Keratinocyte (primary cell): ENCODE measurements at regions not wholly inside any gene's neighbourhood (a gene's known extent, or its start where the extent isn't known, plus 50 kb on each side); places are given as distances from the start of the nearest gene placed in this dataset.

Source experiments
- DNase-seq: peaks from one replicate; pipeline ENCODE4 v3.0.0-alpha.2; 2011; ENCODE audit warnings: low read depth, missing footprints, low spot score
- FAIRE-seq: peaks from 2 replicates; lab custom pipeline; 2011; peaks lifted over from hg19 to GRCh38; lab: Jason Lieb, UNC
- H2AFZ ChIP-seq: 2 replicates; pipeline ENCODE4 v1.6.0; 2012; ENCODE audit warnings: low read length, control low read depth, inconsistent platforms; ENCODE audit not compliant: control insufficient read depth
- H3K27ac ChIP-seq: 2 replicates; pipeline ENCODE4 v1.5.1; 2011; ENCODE audit warnings: low read length; ENCODE audit not compliant: control insufficient read depth, insufficient read depth
- H3K27me3 ChIP-seq: 3 replicates; pipeline ENCODE4 v1.6.0; 2011; ENCODE audit warnings: low read length; ENCODE audit not compliant: control insufficient read depth, insufficient read depth; ENCODE audit errors: extremely low read depth
- H3K36me3 ChIP-seq, 2 experiments: 2 replicates in 1 of 2; 3 replicates in 1 of 2; pipeline ENCODE4 v1.5.1; 2011; ENCODE audit warnings: low read length in 2 of 2, mild to moderate bottlenecking in 1 of 2; ENCODE audit not compliant: control insufficient read depth in 2 of 2, insufficient read depth in 2 of 2; ENCODE audit errors: extremely low read depth in 1 of 2
- H3K4me1 ChIP-seq: 3 replicates; pipeline ENCODE4 v1.5.1; 2011; ENCODE audit warnings: low read length; ENCODE audit not compliant: control insufficient read depth, insufficient read depth; ENCODE audit errors: extremely low read depth
- H3K4me2 ChIP-seq: 3 replicates; pipeline ENCODE4 v1.6.0; 2011; ENCODE audit warnings: low read depth, low read length; ENCODE audit not compliant: control insufficient read depth, insufficient read depth; ENCODE audit errors: extremely low read depth
- H3K4me3 ChIP-seq, 3 experiments: fragments of 200-600 bp in 1 of 3; sonication (generic) in 1 of 3; 2 replicates in 2 of 3; 3 replicates in 1 of 3; pipeline ENCODE4 v1.5.1; 2011 to 2016; ENCODE audit warnings: low read length in 3 of 3, mild to moderate bottlenecking in 3 of 3, control low read depth in 2 of 3, inconsistent platforms in 1 of 3, low read depth in 1 of 3, mixed read lengths in 1 of 3, mixed run types in 1 of 3, moderate library complexity in 1 of 3; ENCODE audit not compliant: control insufficient read depth in 2 of 3, insufficient read depth in 2 of 3; ENCODE audit errors: extremely low read depth in 1 of 3
- H3K79me2 ChIP-seq: 2 replicates; pipeline ENCODE4 v1.6.0; 2012; ENCODE audit warnings: low read length; ENCODE audit not compliant: control insufficient read depth, insufficient read depth
- H3K9ac ChIP-seq: 3 replicates; pipeline ENCODE4 v1.6.0; 2011; ENCODE audit warnings: low read length; ENCODE audit not compliant: control insufficient read depth, insufficient read depth; ENCODE audit errors: extremely low read depth
- H3K9me1 ChIP-seq: 3 replicates; pipeline ENCODE4 v1.6.0; 2011; ENCODE audit warnings: low read length; ENCODE audit not compliant: control insufficient read depth, insufficient read depth; ENCODE audit errors: extremely low read depth
- H3K9me3 ChIP-seq: 2 replicates; pipeline ENCODE4 v1.5.1; 2012; ENCODE audit warnings: low read depth, low read length; ENCODE audit not compliant: control insufficient read depth
- H4K20me1 ChIP-seq: 3 replicates; pipeline ENCODE4 v1.6.0; 2011; ENCODE audit warnings: low read length; ENCODE audit not compliant: control insufficient read depth, insufficient read depth; ENCODE audit errors: extremely low read depth
- EZH2 ChIP-seq: IDR thresholded peaks from one replicate; pipeline ENCODE4 v1.6.1; 2012; ENCODE audit warnings: inconsistent platforms, mild to moderate bottlenecking, low read length, moderate library complexity
- dilution Hi-C: fragments of 300-500 bp; cut with MboI; formaldehyde crosslinking; loops from one replicate; pipeline ENCODE4 v1.7.0; 2020; ENCODE audit warnings: low sequenced_read_pairs; ENCODE audit not compliant: extremely low pct_ligation_motif_present
- TF ChIP-seq, protein P1 (sequence below), 3 experiments: IDR thresholded peaks in 1 of 3; conservative IDR thresholded peaks in 1 of 3; optimal IDR thresholded peaks in 1 of 3; 2 replicates in 2 of 3; 3 replicates in 1 of 3; pipeline versions ENCODE3 to v1.5.1; 2011; ENCODE audit warnings: low read length in 3 of 3, mild to moderate bottlenecking in 3 of 3, moderate library complexity in 2 of 3, control low read depth in 1 of 3, inconsistent platforms in 1 of 3; ENCODE audit not compliant: insufficient read depth in 2 of 3; ENCODE audit errors: extremely low read depth in 1 of 3

DNA sequence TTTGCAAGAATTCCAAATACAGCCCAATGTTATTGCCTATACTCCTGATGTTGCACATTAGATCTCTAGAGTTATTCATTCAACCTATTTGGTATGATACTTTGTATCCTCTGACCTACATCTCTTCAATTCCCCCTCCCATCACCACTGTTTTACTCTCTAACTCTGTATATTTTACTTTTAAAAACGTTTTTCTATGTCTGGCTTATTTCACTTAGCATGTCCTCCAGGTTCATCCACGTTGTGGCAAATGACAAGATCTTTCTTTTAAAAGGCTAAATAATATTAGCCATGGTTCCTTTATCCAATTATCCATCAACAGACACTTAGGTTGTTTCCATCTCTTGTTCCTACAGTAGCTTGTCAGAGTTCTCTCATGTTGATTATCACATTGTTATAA, 207.1 kb upstream of the PTGFR start:
- H3K9ac ChIP-seq = no peak overlapping the region
- H3K9me3 ChIP-seq = no peaks in the 10 kb centered on the region
- H3K4me2 ChIP-seq = no peak overlapping the region
- dilution Hi-C loops = no loop called here
- no peaks in the 10 kb centered on the region for H3K27me3 ChIP-seq
- H3K4me1 ChIP-seq = no peaks in the 10 kb centered on the region
- FAIRE-seq = no peak
- no peak overlapping the region for H3K4me3 ChIP-seq
- no peaks in the 10 kb centered on the region for H3K36me3 ChIP-seq
- DNase-seq = no peak
- no peak overlapping the region for H3K27ac ChIP-seq
- no peaks in the 10 kb centered on the region for H3K9me1 ChIP-seq
- TF ChIP-seq, protein P1, sequence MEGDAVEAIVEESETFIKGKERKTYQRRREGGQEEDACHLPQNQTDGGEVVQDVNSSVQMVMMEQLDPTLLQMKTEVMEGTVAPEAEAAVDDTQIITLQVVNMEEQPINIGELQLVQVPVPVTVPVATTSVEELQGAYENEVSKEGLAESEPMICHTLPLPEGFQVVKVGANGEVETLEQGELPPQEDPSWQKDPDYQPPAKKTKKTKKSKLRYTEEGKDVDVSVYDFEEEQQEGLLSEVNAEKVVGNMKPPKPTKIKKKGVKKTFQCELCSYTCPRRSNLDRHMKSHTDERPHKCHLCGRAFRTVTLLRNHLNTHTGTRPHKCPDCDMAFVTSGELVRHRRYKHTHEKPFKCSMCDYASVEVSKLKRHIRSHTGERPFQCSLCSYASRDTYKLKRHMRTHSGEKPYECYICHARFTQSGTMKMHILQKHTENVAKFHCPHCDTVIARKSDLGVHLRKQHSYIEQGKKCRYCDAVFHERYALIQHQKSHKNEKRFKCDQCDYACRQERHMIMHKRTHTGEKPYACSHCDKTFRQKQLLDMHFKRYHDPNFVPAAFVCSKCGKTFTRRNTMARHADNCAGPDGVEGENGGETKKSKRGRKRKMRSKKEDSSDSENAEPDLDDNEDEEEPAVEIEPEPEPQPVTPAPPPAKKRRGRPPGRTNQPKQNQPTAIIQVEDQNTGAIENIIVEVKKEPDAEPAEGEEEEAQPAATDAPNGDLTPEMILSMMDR (optimal IDR thresholded peaks at IDR 0.05 in 1 of 3, IDR thresholded peaks at IDR 0.05 in 1 of 3, conservative IDR thresholded peaks at IDR 0.05 in 1 of 3; ENCODE audit: extremely low read depth in 1 of 3, insufficient read depth in 2 of 3, low read length in 3 of 3) = no peak
- TF ChIP-seq EZH2 = no peak
- H4K20me1 ChIP-seq = no peaks in the 10 kb centered on the region
- H2AFZ ChIP-seq = no peak overlapping the region
- H3K79me2 ChIP-seq = no peaks in the 10 kb centered on the region

- no peak for FAIRE-seq
- H3K4me1 ChIP-seq = no peaks in the 10 kb centered on the region
- no peak overlapping the region for H2AFZ ChIP-seq
- H3K27me3 ChIP-seq = no peaks in the 10 kb centered on the region
- H3K36me3 ChIP-seq = no peaks in the 10 kb centered on the region
- H3K4me3 ChIP-seq = no peak overlapping the region
- no peak overlapping the region for H3K9ac ChIP-seq
- TF ChIP-seq, protein P1 (optimal IDR thresholded peaks at IDR 0.05 in 1 of 3, IDR thresholded peaks at IDR 0.05 in 1 of 3, conservative IDR thresholded peaks at IDR 0.05 in 1 of 3; ENCODE audit: extremely low read depth in 1 of 3, insufficient read depth in 2 of 3, low read length in 3 of 3) = no peak
- no peak for TF ChIP-seq EZH2
- H3K27ac ChIP-seq = no peak overlapping the region
- no peaks in the 10 kb centered on the region for H3K79me2 ChIP-seq
- no peak overlapping the region for H3K4me2 ChIP-seq
- H3K9me3 ChIP-seq = no peaks in the 10 kb centered on the region
- no peaks in the 10 kb centered on the region for H4K20me1 ChIP-seq
- dilution Hi-C loops = no loop called here
- no peaks in the 10 kb centered on the region for H3K9me1 ChIP-seq
- no peak for DNase-seq
Observed at GRCh38 chr1:78284354-78284753, 206.4 kb upstream of the PTGFR start.
